Neural cell (in vitro differentiated cells): ENCODE measurements at regions not wholly inside any gene's neighbourhood (a gene's known extent, or its start where the extent isn't known, plus 50 kb on each side); places are given as distances from the start of the nearest gene placed in this dataset.

Experiments
- H2AFZ ChIP-seq: fragments of 200-600, 300-800 bp; sonication (generic), shearing (Covaris generic); 2 replicates; pipeline ENCODE4 v1.6.0; 2014; ENCODE audit warnings: low read depth, mild to moderate bottlenecking, antibody characterized with exemption, low read length, moderate library complexity
- H3F3A ChIP-seq: fragments of 200-600 bp; shearing (Covaris generic); 2 replicates; pipeline ENCODE4 v1.6.1; 2016; ENCODE audit warnings: mild to moderate bottlenecking, moderate library complexity, mixed read lengths, antibody characterized with exemption, low read length; ENCODE audit not compliant: insufficient read depth, poor library complexity, severe bottlenecking
- H3K27ac ChIP-seq: fragments of 200-600, 300-800 bp; sonication (generic), shearing (Covaris generic); 2 replicates; pipeline ENCODE4 v1.5.1; 2014; ENCODE audit warnings: mild to moderate bottlenecking, low read length, moderate library complexity
- H3K27me3 ChIP-seq: fragments of 300-800, 200-600 bp; sonication (generic), shearing (Covaris generic); 2 replicates; pipeline ENCODE4 v1.6.0; 2014; ENCODE audit warnings: mild to moderate bottlenecking, low read depth, low read length, moderate library complexity; ENCODE audit not compliant: insufficient read depth
- H3K36me3 ChIP-seq: fragments of 300-800, 200-600 bp; sonication (generic), shearing (Covaris generic); 2 replicates; pipeline ENCODE4 v1.5.1; 2014; ENCODE audit warnings: mild to moderate bottlenecking, antibody characterized with exemption, low read length, moderate library complexity; ENCODE audit not compliant: insufficient read depth
- H3K4me2 ChIP-seq: fragments of 300-800, 200-600 bp; sonication (generic), shearing (Covaris generic); 2 replicates; pipeline ENCODE4 v1.6.0; 2014; ENCODE audit warnings: mild to moderate bottlenecking, low read length
- H3K4me3 ChIP-seq: fragments of 300-800, 200-600 bp; sonication (generic), shearing (Covaris generic); 2 replicates; pipeline ENCODE4 v1.5.1; 2014; ENCODE audit warnings: mild to moderate bottlenecking, low read length, moderate library complexity
- H3K79me2 ChIP-seq: fragments of 200-600 bp; shearing (Covaris generic); replicated peaks from 2 replicates; pipeline ENCODE4 v1.6.0; 2014; ENCODE audit warnings: mild to moderate bottlenecking, low read length, moderate library complexity; ENCODE audit not compliant: insufficient read depth
- H3K9ac ChIP-seq: fragments of 300-800, 200-600 bp; sonication (generic), shearing (Covaris generic); 2 replicates; pipeline ENCODE4 v1.6.1; 2016; ENCODE audit warnings: mild to moderate bottlenecking, low read length, mixed read lengths
- H3K9me2 ChIP-seq: fragments of 200-600 bp; shearing (Covaris generic); 2 replicates; pipeline ENCODE4 v1.6.1; 2016; ENCODE audit warnings: mild to moderate bottlenecking, low read length, mixed read lengths; ENCODE audit not compliant: insufficient read depth
- H3K9me3 ChIP-seq: fragments of 200-600, 300-800 bp; sonication (generic), shearing (Covaris generic); 2 replicates; pipeline ENCODE4 v1.6.1; 2016; ENCODE audit warnings: mild to moderate bottlenecking, mixed run types, low read length, moderate library complexity, mixed read lengths
- H4K20me1 ChIP-seq: fragments of 200-600 bp; shearing (Covaris generic); 2 replicates; pipeline ENCODE4 v1.6.1; 2016; ENCODE audit warnings: mild to moderate bottlenecking, mixed run types; ENCODE audit not compliant: insufficient read depth
- CTCF ChIP-seq: fragments of 450-650 bp; IDR thresholded peaks from 2 replicates; pipeline ENCODE4 v1.5.1; 2014; ENCODE audit warnings: antibody characterized with exemption, mild to moderate bottlenecking, moderate library complexity; ENCODE audit not compliant: poor library complexity, severe bottlenecking
- EP300 ChIP-seq: fragments of 450-650 bp; conservative IDR thresholded peaks from 2 replicates; pipeline ENCODE4 v1.6.1; 2014; ENCODE audit warnings: antibody characterized with exemption, mild to moderate bottlenecking, moderate library complexity; ENCODE audit not compliant: poor library complexity, severe bottlenecking
- EZH2 ChIP-seq: fragments of 200-600, 300-800 bp; shearing (Covaris generic), sonication (generic); IDR thresholded peaks from 2 replicates; pipeline ENCODE4 v1.6.1; 2014; ENCODE audit warnings: antibody characterized with exemption, low read length, borderline replicate concordance, mild to moderate bottlenecking; ENCODE audit not compliant: insufficient read depth, poor library complexity, severe bottlenecking
- MXI1 ChIP-seq: fragments of 450-650 bp; conservative IDR thresholded peaks from 2 replicates; pipeline ENCODE4 v1.6.1; 2014; ENCODE audit warnings: antibody characterized with exemption, mild to moderate bottlenecking; ENCODE audit not compliant: poor library complexity, severe bottlenecking
- POLR2AphosphoS5 ChIP-seq: IDR thresholded peaks from 2 replicates; pipeline ENCODE4 v1.6.1; 2012
- RAD21 ChIP-seq: fragments of 450-650 bp; conservative IDR thresholded peaks from 2 replicates; pipeline ENCODE4 v1.6.1; 2014; ENCODE audit warnings: antibody characterized with exemption, mild to moderate bottlenecking, moderate library complexity
- REST ChIP-seq: IDR thresholded peaks from 2 replicates; pipeline ENCODE4 v1.6.1; 2012; ENCODE audit warnings: borderline replicate concordance
- SMC3 ChIP-seq: fragments of 450-650 bp; conservative IDR thresholded peaks from 2 replicates; pipeline ENCODE4 v1.6.1; 2014; ENCODE audit warnings: antibody characterized with exemption, mild to moderate bottlenecking, moderate library complexity; ENCODE audit not compliant: poor library complexity
- TAF1 ChIP-seq: IDR thresholded peaks from 2 replicates; pipeline ENCODE4 v1.6.1; 2012; ENCODE audit warnings: low read depth

GRCh38 chr10:61215246-61215645 is 237.9 kb downstream of the TMEM26 start:
- TF ChIP-seq POLR2AphosphoS5 (no peak), MXI1 (no peak), REST (no peak), CTCF (no peak), EZH2 (no peak), EP300 (no peak), TAF1 (no peak), SMC3 (no peak), RAD21 (no peak)
- no peak overlapping the region for H3K4me3 ChIP-seq
- no peaks in the 10 kb centered on the region for H3F3A ChIP-seq
- no peak overlapping the region for H2AFZ ChIP-seq
- H3K79me2 ChIP-seq, result no peaks in the 10 kb centered on the region
- no peaks in the 10 kb centered on the region for H3K9me3 ChIP-seq
- H3K27ac ChIP-seq, result no peak overlapping the region
- no peaks in the 10 kb centered on the region for H4K20me1 ChIP-seq
- no peak overlapping the region for H3K4me2 ChIP-seq
- H3K9me2 ChIP-seq, result no peaks in the 10 kb centered on the region
- H3K9ac ChIP-seq, result no peak overlapping the region
- no peaks in the 10 kb centered on the region for H3K27me3 ChIP-seq
- H3K36me3 ChIP-seq, result no peaks in the 10 kb centered on the region

GRCh38 chr10:61211468-61211867 is 241.7 kb downstream of the TMEM26 start:
- H3K79me2 ChIP-seq, result no peaks in the 10 kb centered on the region
- no peak overlapping the region for H3K9ac ChIP-seq
- H3K4me3 ChIP-seq, result no peak overlapping the region
- H4K20me1 ChIP-seq, result no peaks in the 10 kb centered on the region
- H3K4me2 ChIP-seq, result no peak overlapping the region
- H3K36me3 ChIP-seq, result no peaks in the 10 kb centered on the region
- no peak overlapping the region for H3K27ac ChIP-seq
- H3K9me2 ChIP-seq, result no peaks in the 10 kb centered on the region
- H3K9me3 ChIP-seq, result no peaks in the 10 kb centered on the region
- no peaks in the 10 kb centered on the region for H3F3A ChIP-seq
- no peaks in the 10 kb centered on the region for H3K27me3 ChIP-seq
- TF ChIP-seq RAD21 (no peak), EP300 (no peak), POLR2AphosphoS5 (no peak), SMC3 (no peak), REST (no peak), TAF1 (no peak), EZH2 (no peak), MXI1 (no peak), CTCF (no peak)
- no peak overlapping the region for H2AFZ ChIP-seq
